HepG2 (cell line): ENCODE measurements at regions not wholly inside any gene's neighbourhood (a gene's known extent, or its start where the extent isn't known, plus 50 kb on each side); places are given as distances from the start of the nearest gene placed in this dataset.

Source experiments
- MED13 ChIP-seq: sonication (generic); formaldehyde crosslinking; IDR thresholded peaks from 2 replicates; pipeline ENCODE4 v1.5.0; 2020; ENCODE audit warnings: missing genetic modification reagents
- PHF21A ChIP-seq: sonication (generic); formaldehyde crosslinking; IDR thresholded peaks from 2 replicates; pipeline ENCODE4 v1.5.0; 2020; ENCODE audit warnings: mild to moderate bottlenecking, missing genetic modification reagents
- POLR2AphosphoS2 ChIP-seq: IDR thresholded peaks from 2 replicates; pipeline ENCODE4 v1.6.1; 2011; ENCODE audit warnings: low read depth, low read length, improper control_type of control experiment
- PRPF4 ChIP-seq: fragments of 200-400 bp; formaldehyde crosslinking; IDR thresholded peaks from 2 replicates; pipeline ENCODE4 v1.6.1; 2016; ENCODE audit warnings: low read length, low read depth; ENCODE audit not compliant: poor library complexity, severe bottlenecking
- SMC3 ChIP-seq: IDR thresholded peaks from 2 replicates; pipeline ENCODE4 v1.6.1; 2011; ENCODE audit warnings: low read length, improper control_type of control experiment
- TAF15 ChIP-seq: fragments of 200-400 bp; formaldehyde crosslinking; IDR thresholded peaks from one replicate; pipeline ENCODE4 v1.6.1; 2018; ENCODE audit warnings: mild to moderate bottlenecking, low read depth, low read length; ENCODE audit not compliant: poor library complexity, severe bottlenecking
- THAP11 ChIP-seq: IDR thresholded peaks from 2 replicates; pipeline ENCODE4 v1.6.1; 2016; ENCODE audit warnings: missing biosample characterization, missing genetic modification reagents
- ZNF20 ChIP-seq: sonication (generic); formaldehyde crosslinking; IDR thresholded peaks from 2 replicates; pipeline ENCODE4 v1.4.0; 2020; ENCODE audit warnings: mild to moderate bottlenecking, moderate library complexity, missing genetic modification reagents
- ZNF432 ChIP-seq: sonication (generic); formaldehyde crosslinking; IDR thresholded peaks from 2 replicates; pipeline ENCODE4 v1.5.0; 2020; ENCODE audit warnings: missing genetic modification reagents, mild to moderate bottlenecking, borderline replicate concordance
- TF ChIP-seq, protein P1 (sequence below): IDR thresholded peaks from 2 replicates; pipeline ENCODE4 v1.6.1; 2012; ENCODE audit warnings: inconsistent platforms

DNA sequence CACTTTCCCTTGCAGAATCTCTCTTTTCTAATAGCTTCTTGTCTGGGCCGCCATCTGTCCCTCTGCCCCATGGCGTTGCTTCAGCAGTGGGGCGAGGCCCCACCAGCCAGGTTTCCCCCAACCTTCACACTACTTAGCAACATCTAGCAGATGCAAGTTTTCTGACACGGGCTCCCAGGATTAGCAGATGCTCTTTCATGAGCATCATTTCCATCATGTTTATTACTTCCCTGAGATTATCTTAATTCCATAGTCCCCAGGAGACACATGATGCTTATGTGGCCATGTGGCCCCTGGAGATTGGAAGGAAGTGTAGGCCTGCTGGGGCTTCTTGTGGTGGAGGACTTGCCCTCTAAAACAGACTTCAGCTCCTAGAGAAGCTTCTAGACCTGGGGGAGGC, 102.0 kb upstream of the MYL2 start:
- no peak for TF ChIP-seq MED13
- no peak for TF ChIP-seq PHF21A
- TF ChIP-seq, protein P1, sequence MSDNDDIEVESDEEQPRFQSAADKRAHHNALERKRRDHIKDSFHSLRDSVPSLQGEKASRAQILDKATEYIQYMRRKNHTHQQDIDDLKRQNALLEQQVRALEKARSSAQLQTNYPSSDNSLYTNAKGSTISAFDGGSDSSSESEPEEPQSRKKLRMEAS, result no peak
- no peak for TF ChIP-seq SMC3
- no peak for TF ChIP-seq PRPF4
- no peak for TF ChIP-seq THAP11 (CRISPR knock-in tag)
- no peak for TF ChIP-seq POLR2AphosphoS2
- TF ChIP-seq TAF15, result no peak
- no peak for TF ChIP-seq ZNF432
- no peak for TF ChIP-seq ZNF20 (CRISPR knock-in tag)
